ENCODE measurements at regions not wholly inside any gene's neighbourhood (a gene's known extent, or its start where the extent isn't known, plus 50 kb on each side); places are given as distances from the start of the nearest gene placed in this dataset.

GRCh38 chr1:229181419-229181818 is 89.5 kb upstream of the RAB4A start:
- TF ChIP-seq POLR2A (IDR thresholded peaks at IDR 0.05; ENCODE audit: insufficient read depth in 1 of 2, low read depth in 2 of 2, low read length in 2 of 2) (no peak), ZNF512 (CRISPR knock-in tag; IDR thresholded peaks at IDR 0.05) (no peak), ELK4 (CRISPR knock-in tag; IDR thresholded peaks at IDR 0.05; ENCODE audit: borderline replicate concordance) (no peak), EZH2 (conservative IDR thresholded peaks at IDR 0.05; ENCODE audit: low read depth, low read length) (no peak), RAD21 (CRISPR knock-in tag; IDR thresholded peaks at IDR 0.05) (no peak), HMGXB4 (CRISPR knock-in tag; IDR thresholded peaks at IDR 0.05; ENCODE audit: borderline replicate concordance in 1 of 2, low read depth in 1 of 2) (no peak), FOXP1 (IDR thresholded peaks at IDR 0.05) (no peak), FOXP1 (CRISPR knock-in tag; IDR thresholded peaks at IDR 0.05) (no peak)

Data from HepG2 (cell line).